A549 (cell line): ENCODE measurements at regions not wholly inside any gene's neighbourhood (a gene's known extent, or its start where the extent isn't known, plus 50 kb on each side); places are given as distances from the start of the nearest gene placed in this dataset.

Source experiments
- ATAC-seq, 2 experiments: fragments of 200-7000 bp in 1 of 2; fragments of >200 bp in 1 of 2; cut with Nextera tagmentation in 1 of 2; cut with Tn5 transposase in 1 of 2; 3 replicates each; pipeline versions ENCODE4 v1.8.0 to v1.9.1; 2018 to 2020; ENCODE audit warnings: mild to moderate bottlenecking in 1 of 2, moderate library complexity in 1 of 2
- CTCF ChIA-PET: fragments of 300-600 bp; sonication (Branson Sonifier 250); formaldehyde crosslinking; extraction: SDS; loops from one replicate; lab custom pipeline; 2021; ENCODE audit warnings: antibody characterized with exemption, inconsistent platforms; lab: Yijun Ruan, JAX
- POLR2A ChIA-PET: fragments of 350-600 bp; formaldehyde crosslinking; extraction: SDS; loops from one replicate; lab custom pipeline; 2021; ENCODE audit warnings: antibody characterized with exemption, inconsistent platforms; lab: Yijun Ruan, JAX
- DNase-seq, 2 experiments: peaks; one replicate each; pipeline versions ENCODE4 v3.0.0 to v3.0.0-alpha.2; 2011 to 2016; ENCODE audit warnings: low read depth in 1 of 2, low spot score in 1 of 2
- FAIRE-seq: peaks from 2 replicates; lab custom pipeline; 2011; peaks lifted over from hg19 to GRCh38; lab: Jason Lieb, UNC
- H3K27ac ChIP-seq, 2 experiments: fragments of >200 bp; sonication (Bioruptor Twin); formaldehyde crosslinking; 3 replicates each; pipeline ENCODE4 v1.5.1; 2016 to 2017
- H3K4me1 ChIP-seq: fragments of >200 bp; sonication (Bioruptor Twin); formaldehyde crosslinking; 3 replicates; pipeline ENCODE4 v1.6.1; 2016
- H3K4me2 ChIP-seq: fragments of >200 bp; sonication (Bioruptor Twin); formaldehyde crosslinking; 3 replicates; pipeline ENCODE4 v1.6.1; 2016
- H3K4me3 ChIP-seq: fragments of >200 bp; sonication (Bioruptor Twin); formaldehyde crosslinking; 3 replicates; pipeline ENCODE4 v1.5.1; 2016
- H3K9me3 ChIP-seq: fragments of >200 bp; sonication (Bioruptor Twin); formaldehyde crosslinking; 3 replicates; pipeline ENCODE4 v1.6.1; 2016
- BHLHE40 ChIP-seq: IDR thresholded peaks from 2 replicates; pipeline ENCODE4 v1.6.1; 2012; ENCODE audit warnings: low read depth, low read length, inconsistent platforms
- CBX8 ChIP-seq: fragments of 200-600 bp; sonication (generic); IDR thresholded peaks from 2 replicates; pipeline ENCODE4 v1.6.1; 2016
- CHD4 ChIP-seq: fragments of 200-600 bp; sonication (generic); IDR thresholded peaks from 2 replicates; pipeline ENCODE4 v1.6.1; 2016; ENCODE audit warnings: antibody characterized with exemption, mild to moderate bottlenecking, borderline replicate concordance
- EHF ChIP-seq: fragments of 250-450 bp; sonication (Bioruptor Pico); IDR thresholded peaks from 2 replicates; pipeline ENCODE4 v1.5.0; 2020; ENCODE audit warnings: mild to moderate bottlenecking
- ESRRA ChIP-seq: fragments of 150-350 bp; IDR thresholded peaks from 2 replicates; pipeline ENCODE4 v1.6.1; 2014; ENCODE audit warnings: mild to moderate bottlenecking, low read length, borderline replicate concordance
- FOSL2 ChIP-seq, 2 experiments: fragments of 450-650 bp in 1 of 2; fragments of >200 bp in 1 of 2; sonication (Bioruptor Twin) in 1 of 2; formaldehyde crosslinking; IDR thresholded peaks; 2 replicates each; pipeline versions ENCODE4 v1.5.0 to v1.6.1; 2016 to 2020; ENCODE audit warnings: mild to moderate bottlenecking in 1 of 2, moderate library complexity in 1 of 2
- FOXS1 ChIP-seq: fragments of 250-450 bp; sonication (Bioruptor Pico); IDR thresholded peaks from 2 replicates; pipeline ENCODE4 v1.5.0; 2020; ENCODE audit warnings: mild to moderate bottlenecking, moderate library complexity
- HOXA7 ChIP-seq: fragments of 250-450 bp; sonication (Bioruptor Pico); IDR thresholded peaks from 2 replicates; pipeline ENCODE4 v1.5.0; 2020; ENCODE audit warnings: mild to moderate bottlenecking, moderate library complexity
- MYC ChIP-seq: IDR thresholded peaks from 2 replicates; pipeline ENCODE4 v1.6.1; 2012; ENCODE audit warnings: mild to moderate bottlenecking, inconsistent platforms, low read length, improper control_type of control experiment, borderline replicate concordance
- NR3C1 ChIP-seq: fragments of >200 bp; sonication (Bioruptor Twin); formaldehyde crosslinking; IDR thresholded peaks from 3 replicates; pipeline ENCODE4 v1.6.1; 2017
- RARB ChIP-seq: fragments of 250-450 bp; sonication (Bioruptor Pico); IDR thresholded peaks from 2 replicates; pipeline ENCODE4 v1.8.0; 2021; ENCODE audit warnings: mild to moderate bottlenecking, moderate library complexity
- RCOR1 ChIP-seq: fragments of 150-350 bp; IDR thresholded peaks from 2 replicates; pipeline ENCODE4 v1.6.1; 2014; ENCODE audit warnings: antibody characterized with exemption, low read length, low read depth
- RFX5 ChIP-seq: fragments of 450-650 bp; IDR thresholded peaks from 2 replicates; pipeline ENCODE4 v1.7.1; 2014; ENCODE audit warnings: antibody characterized with exemption, mild to moderate bottlenecking, moderate library complexity
- SMC3 ChIP-seq: fragments of >200 bp; sonication (Bioruptor Twin); formaldehyde crosslinking; IDR thresholded peaks from 3 replicates; pipeline ENCODE4 v1.6.1; 2018; ENCODE audit warnings: inconsistent platforms
- SREBF2 ChIP-seq: fragments of 450-650 bp; IDR thresholded peaks from 2 replicates; pipeline ENCODE4 v1.6.1; 2014; ENCODE audit warnings: mild to moderate bottlenecking, moderate library complexity
- TFCP2L1 ChIP-seq: fragments of 250-450 bp; sonication (Bioruptor Pico); IDR thresholded peaks from 2 replicates; pipeline ENCODE4 v1.5.0; 2021; ENCODE audit warnings: mild to moderate bottlenecking
- TP53 ChIP-seq: fragments of 250-450 bp; sonication (Bioruptor Pico); IDR thresholded peaks from 2 replicates; pipeline ENCODE4 v1.5.0; 2021; ENCODE audit warnings: mild to moderate bottlenecking, moderate library complexity
- ZC3H11A ChIP-seq: fragments of 450-650 bp; IDR thresholded peaks from 2 replicates; pipeline ENCODE4 v1.6.1; 2014; ENCODE audit warnings: antibody characterized with exemption, mild to moderate bottlenecking
- WGBS: methylation state at CpG from one replicate; pipeline ENCODE4 v1.1.6; 2017; ENCODE audit errors: missing lambda C conversion rate; 5-methylcytosine and 5-hydroxymethylcytosine counted together
- TF ChIP-seq, protein P1 (sequence below): fragments of 450-650 bp; IDR thresholded peaks from 2 replicates; pipeline ENCODE4 v1.6.1; 2014; ENCODE audit warnings: antibody characterized with exemption
- TF ChIP-seq, protein P2 (sequence below): fragments of 200-600 bp; sonication (generic); IDR thresholded peaks from 2 replicates; pipeline ENCODE4 v1.6.1; 2016; ENCODE audit warnings: antibody characterized with exemption, mild to moderate bottlenecking, moderate library complexity
- TF ChIP-seq, protein P3 (sequence below): fragments of >200 bp; sonication (Bioruptor Twin); formaldehyde crosslinking; IDR thresholded peaks from 3 replicates; pipeline ENCODE4 v1.6.1; 2016
- TF ChIP-seq, protein P4 (sequence below): fragments of 250-450 bp; sonication (Bioruptor Pico); IDR thresholded peaks from 2 replicates; pipeline ENCODE4 v1.5.0; 2020; ENCODE audit warnings: low read depth, mild to moderate bottlenecking, moderate library complexity
- TF ChIP-seq, protein P5 (sequence below): fragments of 150-350 bp; IDR thresholded peaks from 2 replicates; pipeline ENCODE4 v1.6.1; 2014; ENCODE audit warnings: low read depth, mild to moderate bottlenecking, low read length

DNA sequence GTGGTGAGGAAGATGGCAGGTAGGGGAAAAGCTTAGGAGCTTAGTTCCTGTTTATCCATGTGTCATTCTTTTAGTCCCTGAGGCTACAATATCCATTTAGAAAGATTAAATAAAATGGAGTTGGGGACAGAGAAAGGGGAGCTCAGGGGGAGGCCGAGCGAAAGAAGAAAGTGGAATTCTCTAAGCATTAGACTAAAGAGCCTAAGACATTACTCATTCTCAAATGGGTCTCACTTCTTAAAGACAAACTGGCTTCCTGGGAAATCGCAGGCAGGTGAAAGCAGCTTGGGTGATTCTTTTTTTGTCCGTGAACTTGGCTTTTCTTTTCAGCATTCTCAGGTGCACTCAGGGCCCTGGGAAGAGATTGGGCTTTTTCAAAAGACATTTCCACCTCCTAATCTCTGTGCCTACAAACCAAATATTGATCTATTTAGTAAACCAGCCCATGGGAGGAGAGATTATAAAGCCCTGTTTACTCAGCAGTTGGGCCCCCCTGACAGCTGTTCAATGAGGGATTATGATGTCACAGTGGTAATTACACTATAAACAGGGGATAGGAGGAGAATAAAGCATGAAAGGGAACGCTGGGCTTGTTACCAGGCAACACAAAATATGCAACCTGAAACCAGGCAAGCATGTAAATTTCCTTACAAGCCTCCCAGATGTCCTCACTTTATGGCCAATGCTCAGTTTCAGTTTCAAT lies 584.0 kb downstream of the ACTL7B start:
- ChIA-PET POLR2A (interaction anchor here (0.7 to 1.5 kb wide), 2 partner anchors 172 to 216 kb away, joined by 3 to 5 read pairs; no protein-coding TSS in a partner anchor), CTCF (interaction anchor here (0.6 to 4.0 kb wide), 51 partner anchors 11 to 847 kb away, joined by 3 to 49 read pairs (median 3); partner anchors contain the start of gene KLF4)
- TF ChIP-seq BHLHE40 = no peak
- TF ChIP-seq, protein P1, sequence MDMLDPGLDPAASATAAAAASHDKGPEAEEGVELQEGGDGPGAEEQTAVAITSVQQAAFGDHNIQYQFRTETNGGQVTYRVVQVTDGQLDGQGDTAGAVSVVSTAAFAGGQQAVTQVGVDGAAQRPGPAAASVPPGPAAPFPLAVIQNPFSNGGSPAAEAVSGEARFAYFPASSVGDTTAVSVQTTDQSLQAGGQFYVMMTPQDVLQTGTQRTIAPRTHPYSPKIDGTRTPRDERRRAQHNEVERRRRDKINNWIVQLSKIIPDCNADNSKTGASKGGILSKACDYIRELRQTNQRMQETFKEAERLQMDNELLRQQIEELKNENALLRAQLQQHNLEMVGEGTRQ = no peak
- TF ChIP-seq TP53 (CRISPR knock-in tag) = no peak
- TF ChIP-seq, protein P2, sequence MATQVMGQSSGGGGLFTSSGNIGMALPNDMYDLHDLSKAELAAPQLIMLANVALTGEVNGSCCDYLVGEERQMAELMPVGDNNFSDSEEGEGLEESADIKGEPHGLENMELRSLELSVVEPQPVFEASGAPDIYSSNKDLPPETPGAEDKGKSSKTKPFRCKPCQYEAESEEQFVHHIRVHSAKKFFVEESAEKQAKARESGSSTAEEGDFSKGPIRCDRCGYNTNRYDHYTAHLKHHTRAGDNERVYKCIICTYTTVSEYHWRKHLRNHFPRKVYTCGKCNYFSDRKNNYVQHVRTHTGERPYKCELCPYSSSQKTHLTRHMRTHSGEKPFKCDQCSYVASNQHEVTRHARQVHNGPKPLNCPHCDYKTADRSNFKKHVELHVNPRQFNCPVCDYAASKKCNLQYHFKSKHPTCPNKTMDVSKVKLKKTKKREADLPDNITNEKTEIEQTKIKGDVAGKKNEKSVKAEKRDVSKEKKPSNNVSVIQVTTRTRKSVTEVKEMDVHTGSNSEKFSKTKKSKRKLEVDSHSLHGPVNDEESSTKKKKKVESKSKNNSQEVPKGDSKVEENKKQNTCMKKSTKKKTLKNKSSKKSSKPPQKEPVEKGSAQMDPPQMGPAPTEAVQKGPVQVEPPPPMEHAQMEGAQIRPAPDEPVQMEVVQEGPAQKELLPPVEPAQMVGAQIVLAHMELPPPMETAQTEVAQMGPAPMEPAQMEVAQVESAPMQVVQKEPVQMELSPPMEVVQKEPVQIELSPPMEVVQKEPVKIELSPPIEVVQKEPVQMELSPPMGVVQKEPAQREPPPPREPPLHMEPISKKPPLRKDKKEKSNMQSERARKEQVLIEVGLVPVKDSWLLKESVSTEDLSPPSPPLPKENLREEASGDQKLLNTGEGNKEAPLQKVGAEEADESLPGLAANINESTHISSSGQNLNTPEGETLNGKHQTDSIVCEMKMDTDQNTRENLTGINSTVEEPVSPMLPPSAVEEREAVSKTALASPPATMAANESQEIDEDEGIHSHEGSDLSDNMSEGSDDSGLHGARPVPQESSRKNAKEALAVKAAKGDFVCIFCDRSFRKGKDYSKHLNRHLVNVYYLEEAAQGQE = no peak
- TF ChIP-seq FOXS1 (CRISPR knock-in tag) = no peak
- TF ChIP-seq, protein P3, sequence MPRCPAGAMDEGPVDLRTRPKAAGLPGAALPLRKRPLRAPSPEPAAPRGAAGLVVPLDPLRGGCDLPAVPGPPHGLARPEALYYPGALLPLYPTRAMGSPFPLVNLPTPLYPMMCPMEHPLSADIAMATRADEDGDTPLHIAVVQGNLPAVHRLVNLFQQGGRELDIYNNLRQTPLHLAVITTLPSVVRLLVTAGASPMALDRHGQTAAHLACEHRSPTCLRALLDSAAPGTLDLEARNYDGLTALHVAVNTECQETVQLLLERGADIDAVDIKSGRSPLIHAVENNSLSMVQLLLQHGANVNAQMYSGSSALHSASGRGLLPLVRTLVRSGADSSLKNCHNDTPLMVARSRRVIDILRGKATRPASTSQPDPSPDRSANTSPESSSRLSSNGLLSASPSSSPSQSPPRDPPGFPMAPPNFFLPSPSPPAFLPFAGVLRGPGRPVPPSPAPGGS = no peak
- TF ChIP-seq SREBF2 = no peak
- no peak for TF ChIP-seq MYC
- TF ChIP-seq HOXA7 = no peak
- TF ChIP-seq RFX5 = no peak
- Histone ChIP-seq H3K27ac (peak overlapping the region; percentile 48 to 77), H3K9me3 (no peaks in the 10 kb centered on the region), H3K4me2 (peak overlapping the region; percentile 50), H3K4me1 (peaks cover 25% of the 10 kb centered on the region), H3K4me3 (no peak overlapping the region)
- peak; percentile 10 to 32 for DNase-seq
- peak; percentile 38 to 48; a peak in 4 of 6 replicates for ATAC-seq
- WGBS = 31% methylated on average over 5 of the region's 5 CpGs
- no peak for FAIRE-seq

DNA sequence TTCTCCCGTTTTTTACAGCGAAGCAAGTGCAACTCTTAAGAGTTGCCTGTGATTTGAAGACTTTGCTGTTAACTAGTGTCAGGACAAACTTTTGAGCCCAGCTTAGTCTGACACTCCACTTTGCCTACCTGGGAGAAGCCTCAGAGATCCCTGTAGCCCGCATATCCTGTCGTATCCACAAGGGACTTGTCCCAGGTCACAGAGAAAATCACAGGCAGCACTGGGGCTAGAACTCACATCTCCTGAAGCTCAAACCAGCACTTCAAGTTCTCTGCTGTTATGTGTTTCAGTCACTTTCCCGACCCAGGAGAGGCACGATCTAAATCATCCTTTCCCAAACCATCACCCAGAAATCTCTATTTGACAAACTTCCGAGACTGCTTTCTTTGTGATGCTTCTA lies 584.5 kb downstream of the ACTL7B start:
- WGBS = 88% methylated on average over 7 of the region's 7 CpGs
- peak overlapping the region; percentile 50; the same call in 2 of the 3 replicates for H3K4me2 ChIP-seq
- no peak for FAIRE-seq
- no peak for DNase-seq
- CTCF ChIA-PET = interaction anchor here (0.9 to 4.0 kb wide), 14 partner anchors 11 to 846 kb away, joined by 3 to 49 read pairs (median 8); no protein-coding TSS in a partner anchor
- H3K27ac ChIP-seq = peak overlapping the region; percentile 48 to 77; a peak in 3 of 6 replicates
- no peak overlapping the region for H3K4me3 ChIP-seq
- peaks cover 25% of the 10 kb centered on the region for H3K4me1 ChIP-seq
- POLR2A ChIA-PET = interaction anchor here (0.7 to 1.5 kb wide), 2 partner anchors 171 to 215 kb away, joined by 3 to 5 read pairs; no protein-coding TSS in a partner anchor
- TF ChIP-seq RCOR1 (no peak), CHD4 (no peak), MYC (no peak), EHF (CRISPR knock-in tag) (no peak), ZC3H11A (no peak), FOSL2 (IDR thresholded peaks at IDR 0.05) (no peak), FOSL2 (CRISPR knock-in tag; IDR thresholded peaks at IDR 0.05) (no peak), TFCP2L1 (CRISPR knock-in tag) (no peak), CBX8 (no peak), NR3C1 (no peak), ESRRA (no peak), RARB (CRISPR knock-in tag) (no peak), SMC3 (no peak), SREBF2 (no peak)
- TF ChIP-seq, protein P1 = no peak
- TF ChIP-seq, protein P4, sequence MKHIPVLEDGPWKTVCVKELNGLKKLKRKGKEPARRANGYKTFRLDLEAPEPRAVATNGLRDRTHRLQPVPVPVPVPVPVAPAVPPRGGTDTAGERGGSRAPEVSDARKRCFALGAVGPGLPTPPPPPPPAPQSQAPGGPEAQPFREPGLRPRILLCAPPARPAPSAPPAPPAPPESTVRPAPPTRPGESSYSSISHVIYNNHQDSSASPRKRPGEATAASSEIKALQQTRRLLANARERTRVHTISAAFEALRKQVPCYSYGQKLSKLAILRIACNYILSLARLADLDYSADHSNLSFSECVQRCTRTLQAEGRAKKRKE (CRISPR knock-in tag) = no peak
- TF ChIP-seq, protein P5, sequence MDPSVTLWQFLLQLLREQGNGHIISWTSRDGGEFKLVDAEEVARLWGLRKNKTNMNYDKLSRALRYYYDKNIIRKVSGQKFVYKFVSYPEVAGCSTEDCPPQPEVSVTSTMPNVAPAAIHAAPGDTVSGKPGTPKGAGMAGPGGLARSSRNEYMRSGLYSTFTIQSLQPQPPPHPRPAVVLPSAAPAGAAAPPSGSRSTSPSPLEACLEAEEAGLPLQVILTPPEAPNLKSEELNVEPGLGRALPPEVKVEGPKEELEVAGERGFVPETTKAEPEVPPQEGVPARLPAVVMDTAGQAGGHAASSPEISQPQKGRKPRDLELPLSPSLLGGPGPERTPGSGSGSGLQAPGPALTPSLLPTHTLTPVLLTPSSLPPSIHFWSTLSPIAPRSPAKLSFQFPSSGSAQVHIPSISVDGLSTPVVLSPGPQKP = no peak
- TF ChIP-seq, protein P3 = no peak
- no peak for ATAC-seq
- H3K9me3 ChIP-seq = no peaks in the 10 kb centered on the region
